Neural crest cell (in vitro differentiated cells): ENCODE measurements at regions not wholly inside any gene's neighbourhood (a gene's known extent, or its start where the extent isn't known, plus 50 kb on each side); places are given as distances from the start of the nearest gene placed in this dataset.
"Not testable (repeated sequence)": the region's sequence is repeated elsewhere in the genome, so short reads cannot be mapped to it uniquely, and the experiment has no call there.

Experiments used
- DNase-seq: peaks from one replicate; pipeline ENCODE4 v3.0.0; 2021; ENCODE audit warnings: low read depth, mixed read lengths, low spot score
- H3K27ac Mint-ChIP-seq: one replicate; pipeline ENCODE4 v1.8.0; 2021; ENCODE audit warnings: mild to moderate bottlenecking, mixed read lengths; ENCODE audit not compliant: unreplicated experiment
- H3K27me3 Mint-ChIP-seq: 2 replicates; pipeline ENCODE4 v1.8.0; 2021; ENCODE audit warnings: low read depth, mild to moderate bottlenecking, mixed read lengths
- H3K36me3 Mint-ChIP-seq: 2 replicates; pipeline ENCODE4 v1.8.0; 2021; ENCODE audit warnings: low read depth, mild to moderate bottlenecking, mixed read lengths
- H3K4me1 Mint-ChIP-seq: 2 replicates; pipeline ENCODE4 v1.8.0; 2021; ENCODE audit warnings: mixed read lengths
- H3K4me3 Mint-ChIP-seq: one replicate; pipeline ENCODE4 v1.8.0; 2021; ENCODE audit warnings: mild to moderate bottlenecking, mixed read lengths
- H3K9me3 Mint-ChIP-seq: 2 replicates; pipeline ENCODE4 v1.8.0; 2021; ENCODE audit warnings: mixed read lengths
- CTCF ChIP-seq: fragments of 200-600 bp; sonication (generic); conservative IDR thresholded peaks from 2 replicates; pipeline ENCODE4 v1.5.0; 2021; ENCODE audit warnings: antibody characterized with exemption, mild to moderate bottlenecking

- Mint-ChIP-seq H3K4me1 (no peaks in the 10 kb centered on the region), H3K27me3 (no peaks in the 10 kb centered on the region), H3K9me3 (no peaks in the 10 kb centered on the region), H3K36me3 (no peaks in the 10 kb centered on the region), H3K27ac (no peak overlapping the region), H3K4me3 (no peak overlapping the region)
- no peak for DNase-seq
- TF ChIP-seq CTCF = no peak
These were observed 120.3 kb downstream of the FAM161A start for GRCh38 chr2:61733563-61733962.

DNA sequence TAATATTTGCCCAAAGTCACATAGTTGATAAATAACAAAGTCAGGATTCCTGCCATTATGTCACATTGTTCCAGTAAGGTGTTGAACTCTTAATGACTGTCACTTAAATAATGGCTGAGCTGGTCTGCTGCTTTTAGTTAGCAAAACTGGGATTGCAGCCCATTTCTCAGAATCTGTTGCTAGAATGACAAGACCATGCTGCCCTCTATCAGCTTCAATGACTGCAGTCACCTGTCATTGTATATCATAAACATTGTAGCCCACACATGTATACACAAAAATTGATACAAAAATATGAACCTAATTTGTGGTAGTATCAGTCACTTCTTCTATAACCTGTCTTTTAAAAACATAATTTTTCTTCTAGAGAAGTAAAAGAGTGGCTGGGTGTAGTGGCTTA is 121.1 kb downstream of the FAM161A start:
- DNase-seq = no peak
- Mint-ChIP-seq H3K36me3 (no peaks in the 10 kb centered on the region), H3K9me3 (no peaks in the 10 kb centered on the region), H3K27ac (no peak overlapping the region), H3K4me1 (no peaks in the 10 kb centered on the region), H3K27me3 (no peaks in the 10 kb centered on the region), H3K4me3 (no peak overlapping the region)
- no peak for TF ChIP-seq CTCF

DNA sequence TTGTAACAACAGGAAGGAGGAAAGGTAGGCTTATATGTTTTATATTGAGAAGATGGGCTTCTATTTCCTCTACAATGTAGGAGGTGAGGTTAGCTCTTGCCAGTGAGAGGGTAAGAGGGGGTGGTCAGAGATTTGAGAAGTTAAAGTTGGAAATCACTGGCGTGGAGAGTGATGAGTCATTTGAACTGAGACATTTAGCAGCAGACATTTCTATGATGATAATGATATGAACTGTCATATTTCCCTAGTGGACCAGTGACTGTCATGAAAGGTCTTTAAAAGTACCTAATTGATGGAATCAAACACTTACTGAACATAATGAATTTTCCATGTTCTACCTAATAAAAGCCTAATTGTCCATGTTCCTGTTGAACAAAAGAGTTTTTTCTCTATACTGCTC is 126.1 kb downstream of the FAM161A start:
- no peak overlapping the region for H3K27ac Mint-ChIP-seq
- no peak for TF ChIP-seq CTCF
- no peaks in the 10 kb centered on the region for H3K27me3 Mint-ChIP-seq
- peaks cover 10% of the 10 kb centered on the region for H3K36me3 Mint-ChIP-seq
- H3K4me3 Mint-ChIP-seq = no peak overlapping the region
- H3K4me1 Mint-ChIP-seq = no peaks in the 10 kb centered on the region
- no peak for DNase-seq
- peaks cover 8% of the 10 kb centered on the region for H3K9me3 Mint-ChIP-seq

GRCh38 chr2:61726456-61727209 is 127.2 kb downstream of the FAM161A start:
- no peaks in the 10 kb centered on the region for H3K27me3 Mint-ChIP-seq
- no peak for DNase-seq
- H3K27ac Mint-ChIP-seq = no peak overlapping the region
- H3K4me3 Mint-ChIP-seq = no peak overlapping the region
- H3K36me3 Mint-ChIP-seq = peaks cover 10% of the 10 kb centered on the region
- peaks cover 8% of the 10 kb centered on the region for H3K9me3 Mint-ChIP-seq
- no peak for TF ChIP-seq CTCF
- H3K4me1 Mint-ChIP-seq = no peaks in the 10 kb centered on the region

DNA sequence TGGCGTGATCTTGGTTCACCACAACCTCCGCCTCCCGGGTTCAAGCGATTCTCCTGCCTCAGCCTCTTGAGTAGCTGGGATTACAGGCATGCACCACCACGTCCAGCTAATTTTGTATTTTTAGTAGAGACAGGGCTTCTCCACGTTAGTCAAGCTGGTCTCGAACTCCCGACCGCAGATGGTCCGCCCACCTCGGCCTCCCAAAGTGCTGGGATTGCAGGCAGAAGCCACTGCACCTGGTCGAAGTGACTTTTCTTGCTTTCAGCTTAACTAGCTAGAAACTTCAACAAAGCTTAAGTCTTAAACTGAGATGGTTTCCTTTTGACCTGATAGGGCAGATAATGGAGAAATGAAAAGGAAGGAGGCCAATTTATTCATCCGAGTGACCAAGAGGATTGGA is 130.5 kb downstream of the FAM161A start:
- H3K27me3 Mint-ChIP-seq, H3K9me3 Mint-ChIP-seq, H3K4me1 Mint-ChIP-seq, H3K4me3 Mint-ChIP-seq, H3K27ac Mint-ChIP-seq, DNase-seq: not testable (repeated sequence)
- peaks cover 10% of the 10 kb centered on the region for H3K36me3 Mint-ChIP-seq

GRCh38 chr2:61722800-61723199 is 131.1 kb downstream of the FAM161A start:
- peaks cover 10% of the 10 kb centered on the region for H3K36me3 Mint-ChIP-seq
- H3K4me3 Mint-ChIP-seq = no peak overlapping the region
- H3K27ac Mint-ChIP-seq = no peak overlapping the region
- no peaks in the 10 kb centered on the region for H3K27me3 Mint-ChIP-seq
- DNase-seq = no peak
- no peaks in the 10 kb centered on the region for H3K4me1 Mint-ChIP-seq
- TF ChIP-seq CTCF = no peak
- H3K9me3 Mint-ChIP-seq = peaks cover 8% of the 10 kb centered on the region
